ENCODE measurements at regions not wholly inside any gene's neighbourhood (a gene's known extent, or its start where the extent isn't known, plus 50 kb on each side); places are given as distances from the start of the nearest gene placed in this dataset.

GRCh38 chr13:80033951-80034350, 307.0 kb downstream of the SPRY2 start:
- no peak for TF ChIP-seq GATA3 (IDR thresholded peaks at IDR 0.05; ENCODE audit: low read depth, low read length)
- TF ChIP-seq GATA2 (IDR thresholded peaks at IDR 0.05; ENCODE audit: low read depth, low read length) = no peak
